ENCODE measurements at regions not wholly inside any gene's neighbourhood (a gene's known extent, or its start where the extent isn't known, plus 50 kb on each side); places are given as distances from the start of the nearest gene placed in this dataset.

DNA sequence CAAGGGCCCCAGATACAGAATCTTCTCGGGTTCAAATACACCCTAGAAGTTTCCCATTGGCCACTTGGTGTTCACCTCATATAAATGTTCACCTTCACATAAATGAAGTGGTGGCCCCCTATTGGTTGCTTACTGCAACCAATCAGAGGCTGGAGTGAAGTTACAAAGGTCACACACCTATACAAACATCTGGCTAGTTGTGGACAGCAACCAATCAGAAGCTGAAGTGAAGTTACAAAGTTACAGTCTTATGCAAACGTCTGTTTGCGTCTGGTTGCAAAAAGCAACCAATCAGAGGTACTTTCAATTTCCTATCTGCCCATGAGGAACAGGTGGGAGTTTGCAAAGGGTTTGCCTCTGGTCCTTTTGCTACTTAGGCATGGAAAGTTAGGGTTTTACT lies 206.5 kb upstream of the BMP2 start:
- TF ChIP-seq, protein P1, sequence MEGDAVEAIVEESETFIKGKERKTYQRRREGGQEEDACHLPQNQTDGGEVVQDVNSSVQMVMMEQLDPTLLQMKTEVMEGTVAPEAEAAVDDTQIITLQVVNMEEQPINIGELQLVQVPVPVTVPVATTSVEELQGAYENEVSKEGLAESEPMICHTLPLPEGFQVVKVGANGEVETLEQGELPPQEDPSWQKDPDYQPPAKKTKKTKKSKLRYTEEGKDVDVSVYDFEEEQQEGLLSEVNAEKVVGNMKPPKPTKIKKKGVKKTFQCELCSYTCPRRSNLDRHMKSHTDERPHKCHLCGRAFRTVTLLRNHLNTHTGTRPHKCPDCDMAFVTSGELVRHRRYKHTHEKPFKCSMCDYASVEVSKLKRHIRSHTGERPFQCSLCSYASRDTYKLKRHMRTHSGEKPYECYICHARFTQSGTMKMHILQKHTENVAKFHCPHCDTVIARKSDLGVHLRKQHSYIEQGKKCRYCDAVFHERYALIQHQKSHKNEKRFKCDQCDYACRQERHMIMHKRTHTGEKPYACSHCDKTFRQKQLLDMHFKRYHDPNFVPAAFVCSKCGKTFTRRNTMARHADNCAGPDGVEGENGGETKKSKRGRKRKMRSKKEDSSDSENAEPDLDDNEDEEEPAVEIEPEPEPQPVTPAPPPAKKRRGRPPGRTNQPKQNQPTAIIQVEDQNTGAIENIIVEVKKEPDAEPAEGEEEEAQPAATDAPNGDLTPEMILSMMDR (IDR thresholded peaks at IDR 0.05; ENCODE audit: insufficient read depth, low read depth, low read length), result no peak
- no peak overlapping the region for H3K4me3 ChIP-seq (ENCODE audit: low read depth, low read length)
- no peak for DNase-seq (ENCODE audit: low read depth)

DNA sequence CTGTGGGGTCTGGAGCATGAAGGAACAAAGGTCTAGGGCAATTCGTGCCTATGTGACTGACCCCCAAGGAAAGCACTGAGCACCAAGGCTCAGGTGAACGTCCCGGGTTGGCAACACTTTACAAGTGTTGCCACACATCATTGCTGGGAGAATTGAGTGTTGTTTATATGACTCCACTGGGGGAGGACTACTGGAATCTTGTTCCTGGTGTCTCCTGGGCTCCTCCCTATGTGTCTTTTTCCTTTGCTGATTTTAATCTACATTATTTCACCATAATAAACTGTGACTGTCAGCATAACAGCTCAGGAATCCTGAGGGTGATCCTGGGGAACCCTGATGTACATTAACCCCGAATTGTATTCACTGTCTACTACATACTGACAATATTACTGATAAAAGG lies 207.7 kb upstream of the BMP2 start:
- TF ChIP-seq, protein P1 (IDR thresholded peaks at IDR 0.05; ENCODE audit: insufficient read depth, low read depth, low read length), result no peak
- DNase-seq (ENCODE audit: low read depth), result peak; percentile 50
- H3K4me3 ChIP-seq (ENCODE audit: low read depth, low read length), result no peak overlapping the region

DNA sequence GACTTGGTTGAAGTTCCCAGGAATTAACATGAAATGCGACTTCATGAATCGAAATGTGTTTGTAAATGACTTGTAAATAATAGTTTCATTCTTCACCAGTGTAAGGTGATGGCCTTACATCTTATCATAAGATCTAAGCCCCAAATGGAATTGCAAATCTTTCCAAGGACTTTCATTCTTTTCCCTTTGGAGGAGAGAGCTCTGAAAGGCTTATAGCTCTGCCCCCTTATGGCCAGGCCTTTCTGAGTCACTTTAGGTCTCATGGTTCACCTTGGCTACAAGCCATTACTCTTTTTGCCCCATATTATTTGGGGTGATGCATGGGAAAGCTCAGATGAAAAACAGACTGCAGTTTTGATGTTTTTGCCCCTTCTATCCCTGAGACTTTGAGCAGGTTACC lies 209.1 kb upstream of the BMP2 start:
- no peak overlapping the region for H3K4me3 ChIP-seq (ENCODE audit: low read depth, low read length)
- TF ChIP-seq, protein P1 (IDR thresholded peaks at IDR 0.05; ENCODE audit: insufficient read depth, low read depth, low read length), result peak; percentile 18
- no peak for DNase-seq (ENCODE audit: low read depth)

DNA sequence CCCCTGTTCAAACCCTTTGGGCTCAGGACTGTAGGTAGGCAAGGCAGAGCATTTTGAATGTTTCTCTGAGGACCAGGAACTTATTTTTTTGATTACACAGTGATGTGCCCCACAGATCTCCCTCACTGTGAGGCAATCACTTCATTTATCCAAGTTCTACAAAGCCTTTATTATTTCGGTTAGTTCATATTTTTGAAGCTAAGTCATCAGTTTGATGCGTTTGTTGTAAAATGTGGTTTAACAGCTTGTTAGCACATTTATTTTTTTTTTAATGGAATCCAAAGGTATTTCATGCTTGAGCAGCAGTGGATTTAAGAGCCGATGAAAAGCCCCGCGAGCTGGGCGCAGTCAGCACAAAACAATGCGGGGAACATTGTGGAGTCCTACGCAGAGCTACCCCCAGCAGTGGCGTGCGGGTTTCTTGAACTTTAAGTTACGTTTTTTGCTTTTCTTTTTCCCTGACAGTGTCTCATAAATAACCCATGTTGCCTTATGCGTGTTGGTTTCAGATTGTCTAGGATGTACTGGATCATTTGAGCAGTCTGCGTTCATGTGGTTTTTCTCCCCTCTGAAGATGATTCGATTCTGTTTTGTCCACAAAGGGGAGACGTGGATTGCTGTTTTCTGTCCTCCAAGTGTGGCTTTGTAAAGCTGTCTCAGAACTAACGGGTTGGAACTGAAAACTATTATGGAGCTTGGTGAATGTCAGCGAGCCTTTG lies 233.6 kb upstream of the BMP2 start:
- DNase-seq (ENCODE audit: low read depth), result peak; percentile 90
- peak overlapping the region; percentile 35 for H3K4me3 ChIP-seq (ENCODE audit: low read depth, low read length)
- TF ChIP-seq, protein P1 (IDR thresholded peaks at IDR 0.05; ENCODE audit: insufficient read depth, low read depth, low read length), result no peak

DNA sequence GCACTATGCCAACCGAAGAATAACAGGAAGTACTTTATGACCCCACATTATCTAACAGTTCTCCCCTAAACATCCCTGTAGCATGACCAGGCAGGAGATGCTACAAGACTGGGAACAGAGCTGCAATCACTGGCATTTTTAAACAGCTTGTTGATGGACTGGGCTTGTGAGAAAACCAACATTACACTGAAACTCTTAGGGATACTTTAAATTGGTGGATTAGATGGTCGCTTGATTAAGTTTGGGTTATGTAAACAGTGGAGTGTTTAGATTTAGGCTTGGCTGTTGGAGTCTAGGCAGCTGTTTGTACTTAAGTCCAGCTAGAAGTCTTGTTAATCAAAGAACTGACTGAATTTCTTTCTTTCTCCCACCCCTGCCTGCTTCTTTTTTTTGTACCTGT lies 234.1 kb upstream of the BMP2 start:
- H3K4me3 ChIP-seq (ENCODE audit: low read depth, low read length), result peak overlapping the region; percentile 35
- DNase-seq (ENCODE audit: low read depth), result peak; percentile 97
- TF ChIP-seq, protein P1 (IDR thresholded peaks at IDR 0.05; ENCODE audit: insufficient read depth, low read depth, low read length), result no peak

DNA sequence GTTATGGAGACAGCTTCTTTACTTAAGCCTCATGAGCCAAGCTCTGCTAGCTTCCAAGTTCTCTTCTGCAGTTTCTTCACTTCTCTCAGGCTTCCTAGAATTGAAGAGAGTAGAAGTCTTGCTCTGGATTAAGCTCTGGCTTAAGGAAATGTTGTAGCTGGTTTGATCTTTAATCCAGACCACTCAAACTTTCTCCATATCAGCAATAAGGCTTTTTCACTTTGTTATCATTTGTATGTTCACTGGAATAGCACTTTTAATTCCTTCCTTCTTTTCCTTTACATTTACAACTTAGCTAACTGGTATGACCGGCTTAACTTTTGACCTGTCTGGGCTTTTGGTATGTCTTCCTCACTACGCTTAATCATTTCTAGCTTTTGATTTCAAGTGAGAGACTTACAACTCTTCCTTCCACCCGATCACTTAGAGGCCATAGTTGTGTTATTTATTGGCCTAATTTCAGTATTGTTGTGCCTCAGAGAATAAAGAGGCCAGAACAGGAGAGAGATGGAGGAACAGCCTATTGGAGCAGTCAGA lies 236.6 kb upstream of the BMP2 start:
- peak; percentile 83 for DNase-seq (ENCODE audit: low read depth)
- TF ChIP-seq, protein P1 (IDR thresholded peaks at IDR 0.05; ENCODE audit: insufficient read depth, low read depth, low read length), result no peak

More for the DNA sequence above, 236.6 kb upstream of the BMP2 start:
- H3K4me3 ChIP-seq (ENCODE audit: low read depth, low read length), result no peak overlapping the region
